Neuronal stem cell (in vitro differentiated cells): ENCODE measurements at regions not wholly inside any gene's neighbourhood (a gene's known extent, or its start where the extent isn't known, plus 50 kb on each side); places are given as distances from the start of the nearest gene placed in this dataset.

Experiments used
- DNase-seq: peaks from one replicate; pipeline ENCODE4 v3.0.0-alpha.2; 2013; ENCODE audit warnings: low spot score
- H2AFZ ChIP-seq: one replicate; pipeline ENCODE4 v1.6.1; 2013; ENCODE audit warnings: mild to moderate bottlenecking, low read length, inconsistent platforms
- H2AK5ac ChIP-seq: 2 replicates; pipeline ENCODE4 v1.6.1; 2013; ENCODE audit warnings: low read depth, mild to moderate bottlenecking, inconsistent platforms, low read length, moderate library complexity, mixed read lengths
- H2BK120ac ChIP-seq: 2 replicates; pipeline ENCODE4 v1.6.1; 2013; ENCODE audit warnings: low read depth, mild to moderate bottlenecking, inconsistent platforms, low read length, moderate library complexity, mixed read lengths
- H2BK12ac ChIP-seq: one replicate; pipeline ENCODE4 v1.6.1; 2013; ENCODE audit warnings: low read length, inconsistent platforms
- H2BK15ac ChIP-seq: 2 replicates; pipeline ENCODE4 v1.6.1; 2013; ENCODE audit warnings: mild to moderate bottlenecking, low read length, inconsistent platforms, mixed read lengths
- H2BK5ac ChIP-seq: one replicate; pipeline ENCODE4 v1.6.1; 2013; ENCODE audit warnings: inconsistent platforms, mild to moderate bottlenecking, low read length, moderate library complexity
- H3K14ac ChIP-seq: one replicate; pipeline ENCODE4 v1.6.1; 2013; ENCODE audit warnings: low read length, inconsistent platforms
- H3K18ac ChIP-seq: 2 replicates; pipeline ENCODE4 v1.6.1; 2013; ENCODE audit warnings: low read length, inconsistent platforms
- H3K23ac ChIP-seq: 2 replicates; pipeline ENCODE4 v1.6.1; 2013; ENCODE audit warnings: low read depth, mild to moderate bottlenecking, mixed read lengths, low read length, inconsistent platforms; ENCODE audit not compliant: poor library complexity
- H3K27ac ChIP-seq: replicated peaks from 3 replicates; pipeline ENCODE4 v1.5.1; 2013; ENCODE audit warnings: low read length, inconsistent platforms
- H3K27me3 ChIP-seq, 3 experiments: 2 replicates each; pipeline ENCODE4 v1.6.1; 2013; ENCODE audit warnings: low read length in 3 of 3, mild to moderate bottlenecking in 2 of 3, inconsistent platforms in 1 of 3, low read depth in 1 of 3, mixed read lengths in 1 of 3, moderate library complexity in 1 of 3; ENCODE audit not compliant: control insufficient read depth in 3 of 3, insufficient read depth in 3 of 3
- H3K36me3 ChIP-seq, 2 donors: replicated peaks in 1 of 2; 2 replicates each; pipeline ENCODE4 v1.6.1; 2013; ENCODE audit warnings: low read length in 2 of 2; ENCODE audit not compliant: control insufficient read depth in 2 of 2, insufficient read depth in 2 of 2
- H3K4ac ChIP-seq: 2 replicates; pipeline ENCODE4 v1.6.1; 2013; ENCODE audit warnings: inconsistent platforms, mild to moderate bottlenecking, low read length, moderate library complexity
- H3K4me1 ChIP-seq, 2 donors: 1 replicate in 1 of 2; 2 replicates in 1 of 2; pipeline ENCODE4 v1.6.1; 2013; ENCODE audit warnings: low read length in 2 of 2, low read depth in 1 of 2; ENCODE audit not compliant: control insufficient read depth in 2 of 2, insufficient read depth in 1 of 2
- H3K4me2 ChIP-seq: one replicate; pipeline ENCODE4 v1.6.1; 2013; ENCODE audit warnings: mild to moderate bottlenecking, low read length, inconsistent platforms; ENCODE audit not compliant: insufficient read depth, poor library complexity, severe bottlenecking
- H3K4me3 ChIP-seq, 2 donors: 2 replicates each; pipeline ENCODE4 v1.5.1; 2013; ENCODE audit warnings: low read length in 2 of 2, mild to moderate bottlenecking in 2 of 2, inconsistent platforms in 1 of 2, moderate library complexity in 1 of 2
- H3K79me1 ChIP-seq: one replicate; pipeline ENCODE4 v1.6.1; 2013; ENCODE audit warnings: low read depth, mild to moderate bottlenecking, inconsistent platforms, low read length, moderate library complexity
- H3K9ac ChIP-seq: one replicate; pipeline ENCODE4 v1.6.1; 2013; ENCODE audit warnings: mild to moderate bottlenecking, low read depth, low read length, inconsistent platforms; ENCODE audit not compliant: poor library complexity
- H3K9me3 ChIP-seq, 2 donors: replicated peaks in 1 of 2; 2 replicates each; pipeline versions ENCODE3 to v1.6.1; 2013; ENCODE audit warnings: low read length in 2 of 2, mild to moderate bottlenecking in 2 of 2, inconsistent platforms in 1 of 2, low read depth in 1 of 2, mixed read lengths in 1 of 2, moderate library complexity in 1 of 2; ENCODE audit not compliant: control insufficient read depth in 2 of 2, insufficient read depth in 1 of 2
- H4K8ac ChIP-seq: one replicate; pipeline ENCODE4 v1.6.1; 2013; ENCODE audit warnings: low read depth, mild to moderate bottlenecking, inconsistent platforms, low read length, moderate library complexity
- H4K91ac ChIP-seq: one replicate; pipeline ENCODE4 v1.6.1; 2013; ENCODE audit warnings: low read length, low read depth, mild to moderate bottlenecking, inconsistent platforms; ENCODE audit not compliant: poor library complexity
- WGBS, 2 donors: extraction: QIAGEN DNeasy Blood & Tissue Kit; methylation state at CpG; one replicate each; pipeline ENCODE4 v1.1.7; 2013; ENCODE audit warnings: missing lambda C conversion rate in 2 of 2, mixed read lengths in 1 of 2; ENCODE audit not compliant: insufficient read length in 2 of 2, insufficient replicate concordance in 1 of 2; ENCODE audit errors: extremely low coverage in 2 of 2; 5-methylcytosine and 5-hydroxymethylcytosine counted together

DNA sequence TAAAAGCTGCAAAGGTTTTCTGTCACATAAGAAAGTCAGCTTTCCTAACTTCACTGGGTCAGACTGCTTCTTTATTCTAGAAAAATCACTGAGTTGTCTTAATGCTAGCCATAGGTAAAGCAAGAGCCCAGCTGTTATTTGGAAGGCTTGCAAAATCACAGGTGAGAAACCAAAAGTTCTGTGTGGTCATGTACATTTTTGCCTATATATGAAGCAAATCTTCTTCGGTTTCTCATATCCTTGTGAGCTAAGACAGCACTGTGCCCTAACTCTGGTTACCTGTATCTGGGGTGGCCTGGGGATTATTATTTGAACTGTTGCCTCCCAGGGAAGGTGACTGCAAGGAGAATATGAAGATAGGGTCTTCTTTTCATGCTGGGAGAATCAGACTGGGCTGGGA lies 444.9 kb upstream of the CLINT1 start:
- no peak overlapping the region for H3K27ac ChIP-seq
- H3K4ac ChIP-seq = no peak overlapping the region
- H3K4me2 ChIP-seq = no peak overlapping the region
- no peak overlapping the region for H4K8ac ChIP-seq
- no peak overlapping the region for H4K91ac ChIP-seq
- no peaks in the 10 kb centered on the region for H3K79me1 ChIP-seq
- no peak overlapping the region for H2AFZ ChIP-seq
- no peak overlapping the region for H2BK15ac ChIP-seq
- H3K14ac ChIP-seq = no peak overlapping the region
- no peak overlapping the region for H3K23ac ChIP-seq
- H3K9me3 ChIP-seq = no peaks in the 10 kb centered on the region
- no peak overlapping the region for H2AK5ac ChIP-seq
- H3K4me3 ChIP-seq = no peak overlapping the region
- no peaks in the 10 kb centered on the region for H3K4me1 ChIP-seq
- no peaks in the 10 kb centered on the region for H3K27me3 ChIP-seq
- H3K18ac ChIP-seq = no peak overlapping the region
- no peak overlapping the region for H2BK12ac ChIP-seq
- no peak overlapping the region for H3K9ac ChIP-seq
- no peak overlapping the region for H2BK5ac ChIP-seq
- DNase-seq = no peak
- no CpG with 5 or more reads among the region's 1 CpG for WGBS, 2 donors
- no peak overlapping the region for H2BK120ac ChIP-seq
- H3K36me3 ChIP-seq = no peaks in the 10 kb centered on the region

DNA sequence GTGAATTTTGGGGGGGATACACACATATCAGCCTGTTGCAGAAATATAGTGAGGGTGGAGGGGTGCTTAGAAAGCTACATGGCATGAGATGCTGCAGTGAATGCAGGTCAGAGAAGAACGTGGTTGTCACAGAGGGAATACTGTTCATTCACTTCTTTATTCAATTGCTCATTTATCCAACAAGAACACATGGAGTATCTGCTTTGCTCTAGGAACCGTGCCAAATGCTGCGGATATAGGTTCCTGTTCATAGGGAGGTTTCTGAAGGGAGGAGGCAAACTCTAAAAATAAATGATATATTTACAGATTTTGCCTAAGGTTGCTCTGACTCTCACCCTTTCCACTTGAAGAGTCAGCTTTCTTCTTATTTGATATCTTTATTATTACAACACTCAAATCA lies 444.3 kb upstream of the CLINT1 start:
- Histone ChIP-seq H3K4me2 (no peak overlapping the region), H2BK5ac (no peak overlapping the region), H3K9ac (no peak overlapping the region), H3K27ac (no peak overlapping the region), H3K36me3 (no peaks in the 10 kb centered on the region), H3K14ac (no peak overlapping the region), H2BK15ac (no peak overlapping the region), H2BK12ac (no peak overlapping the region), H3K4ac (no peak overlapping the region), H2AK5ac (no peak overlapping the region), H3K23ac (no peak overlapping the region), H4K91ac (no peak overlapping the region), H3K9me3 (no peaks in the 10 kb centered on the region), H2BK120ac (no peak overlapping the region), H4K8ac (no peak overlapping the region), H3K4me3 (no peak overlapping the region), H3K79me1 (no peaks in the 10 kb centered on the region), H3K4me1 (no peaks in the 10 kb centered on the region), H3K27me3 (no peaks in the 10 kb centered on the region), H2AFZ (no peak overlapping the region), H3K18ac (no peak overlapping the region)
- WGBS, 2 donors = no CpG with 5 or more reads among the region's 3 CpGs
- no peak for DNase-seq

DNA sequence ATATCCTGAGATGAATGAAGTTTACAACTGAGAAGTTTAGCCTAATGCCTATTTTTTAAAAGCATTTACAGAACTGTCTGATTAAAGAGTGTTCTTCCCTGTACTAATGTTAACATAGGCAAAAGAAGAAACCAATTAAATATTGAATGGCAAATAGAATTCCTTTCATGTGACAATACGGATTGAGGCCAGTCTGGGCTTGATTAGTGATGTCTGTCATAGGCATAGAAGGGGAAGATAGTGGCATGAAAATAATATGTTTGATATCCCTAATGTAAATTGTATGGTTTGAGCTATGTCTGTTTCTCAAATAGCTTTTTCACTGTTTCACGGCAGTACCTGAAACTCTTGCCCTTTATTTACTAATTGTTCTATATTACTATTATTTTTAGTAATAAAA lies 443.1 kb upstream of the CLINT1 start:
- Histone ChIP-seq H3K14ac (no peak overlapping the region), H2AFZ (no peak overlapping the region), H2BK12ac (no peak overlapping the region), H3K18ac (no peak overlapping the region), H2BK5ac (no peak overlapping the region), H3K9me3 (no peaks in the 10 kb centered on the region), H2BK15ac (no peak overlapping the region), H4K8ac (no peak overlapping the region), H3K27ac (no peak overlapping the region), H3K4me1 (no peaks in the 10 kb centered on the region), H3K23ac (no peak overlapping the region), H2BK120ac (no peak overlapping the region), H4K91ac (no peak overlapping the region), H3K4me3 (no peak overlapping the region), H3K4me2 (no peak overlapping the region), H3K27me3 (no peaks in the 10 kb centered on the region), H3K9ac (no peak overlapping the region), H3K79me1 (no peaks in the 10 kb centered on the region), H3K36me3 (no peaks in the 10 kb centered on the region), H2AK5ac (no peak overlapping the region), H3K4ac (no peak overlapping the region)
- WGBS, 2 donors = no CpG with 5 or more reads among the region's 2 CpGs
- no peak for DNase-seq

DNA sequence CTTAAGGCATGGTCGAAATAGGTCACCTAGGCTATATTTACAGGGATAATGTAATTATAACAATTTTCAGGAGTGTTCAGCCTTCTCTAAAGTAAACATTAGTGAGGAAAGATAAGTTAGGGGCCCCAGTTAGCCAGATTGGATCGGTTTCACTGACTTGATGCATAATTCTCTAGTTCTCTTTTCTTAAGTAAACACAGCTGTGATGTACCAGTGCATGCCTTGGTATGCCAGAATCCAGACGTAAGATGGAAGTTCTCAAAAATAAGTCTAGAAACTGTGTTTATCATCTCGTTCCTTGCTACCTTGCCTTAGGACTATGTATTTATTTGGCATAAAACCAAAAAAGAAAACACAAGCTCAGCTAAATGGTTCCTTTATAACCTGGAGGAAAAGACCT lies 442.2 kb upstream of the CLINT1 start:
- Histone ChIP-seq H2BK15ac (no peak overlapping the region), H2BK120ac (no peak overlapping the region), H3K4me2 (no peak overlapping the region), H3K27ac (no peak overlapping the region), H2AFZ (no peak overlapping the region), H3K18ac (no peak overlapping the region), H3K23ac (no peak overlapping the region), H3K4me3 (no peak overlapping the region), H3K36me3 (no peaks in the 10 kb centered on the region), H3K4me1 (no peaks in the 10 kb centered on the region), H4K8ac (no peak overlapping the region), H2BK12ac (no peak overlapping the region), H2AK5ac (no peak overlapping the region), H4K91ac (no peak overlapping the region), H3K79me1 (no peaks in the 10 kb centered on the region), H3K9me3 (no peaks in the 10 kb centered on the region), H3K9ac (no peak overlapping the region), H3K14ac (no peak overlapping the region), H3K27me3 (no peaks in the 10 kb centered on the region), H3K4ac (no peak overlapping the region), H2BK5ac (no peak overlapping the region)
- DNase-seq = no peak
- no CpG with 5 or more reads among the region's 4 CpGs for whole genome bisulfite sequencing, 2 donors
